HEK293 (cell line): ENCODE measurements at regions not wholly inside any gene's neighbourhood (a gene's known extent, or its start where the extent isn't known, plus 50 kb on each side); places are given as distances from the start of the nearest gene placed in this dataset.

Experiments
- CTCF ChIA-PET: fragments of 350-600 bp; formaldehyde crosslinking; extraction: SDS; loops from one replicate; lab custom pipeline; 2021; ENCODE audit warnings: antibody characterized with exemption; lab: Yijun Ruan, JAX
- POLR2A ChIA-PET: fragments of 300-600 bp; formaldehyde crosslinking; extraction: SDS; loops from one replicate; lab custom pipeline; 2020; ENCODE audit warnings: antibody characterized with exemption, inconsistent platforms; lab: Yijun Ruan, JAX
- H3K27ac ChIP-seq: fragments of 200-500 bp; sonication (Bioruptor generic); 2 replicates; pipeline ENCODE4 v1.5.1; 2014; ENCODE audit warnings: low read depth, low read length, control low read depth, inconsistent platforms; ENCODE audit errors: extremely low read depth
- H3K36me3 ChIP-seq, 2 experiments: fragments of 200-500 bp in 1 of 2; sonication (Bioruptor generic) in 1 of 2; 1 replicate in 1 of 2; 2 replicates in 1 of 2; pipeline ENCODE4 v1.5.1; 2014 to 2017; ENCODE audit warnings: inconsistent platforms in 2 of 2, low read length in 2 of 2; ENCODE audit not compliant: control insufficient read depth in 2 of 2, insufficient read depth in 1 of 2
- H3K4me1 ChIP-seq: fragments of 200-500 bp; sonication (Bioruptor generic); 2 replicates; pipeline ENCODE4 v1.5.1; 2014; ENCODE audit warnings: mild to moderate bottlenecking, low read length, inconsistent platforms; ENCODE audit not compliant: control insufficient read depth, insufficient read depth
- H3K4me3 ChIP-seq: 2 replicates; pipeline ENCODE4 v1.5.1; 2011; ENCODE audit warnings: low read depth, mild to moderate bottlenecking, control low read depth, low read length, moderate library complexity
- H3K9me3 ChIP-seq: fragments of 200-500 bp; sonication (Bioruptor generic); 2 replicates; pipeline ENCODE4 v1.5.1; 2014; ENCODE audit warnings: low read depth, low read length, inconsistent platforms; ENCODE audit not compliant: control insufficient read depth, insufficient read depth
- BCL11A ChIP-seq: fragments of 450-650 bp; formaldehyde crosslinking; IDR thresholded peaks from 2 replicates; pipeline ENCODE4 v1.5.1; 2016; ENCODE audit warnings: low read depth, missing biosample characterization, missing genetic modification characterization
- EGR2 ChIP-seq: fragments of 450-650 bp; formaldehyde crosslinking; IDR thresholded peaks from 2 replicates; pipeline ENCODE4 v1.5.1; 2016; ENCODE audit warnings: low read depth, missing biosample characterization, missing genetic modification characterization
- HOXC10 ChIP-seq: sonication (generic); formaldehyde crosslinking; IDR thresholded peaks from 2 replicates; pipeline ENCODE4 v1.8.1; 2023; ENCODE audit warnings: mild to moderate bottlenecking, missing genetic modification reagents
- KLF17 ChIP-seq: fragments of 450-650 bp; formaldehyde crosslinking; IDR thresholded peaks from 2 replicates; pipeline ENCODE4 v1.5.1; 2016; ENCODE audit warnings: missing biosample characterization, missing genetic modification characterization
- ZBTB20 ChIP-seq: fragments of 450-650 bp; formaldehyde crosslinking; IDR thresholded peaks from 2 replicates; pipeline ENCODE4 v1.5.1; 2016; ENCODE audit warnings: missing biosample characterization, missing genetic modification characterization
- ZNF112 ChIP-seq: fragments of 450-650 bp; formaldehyde crosslinking; IDR thresholded peaks from 2 replicates; pipeline ENCODE4 v1.5.0; 2017; ENCODE audit warnings: missing biosample characterization, missing genetic modification characterization
- ZNF157 ChIP-seq: fragments of 450-650 bp; formaldehyde crosslinking; IDR thresholded peaks from 2 replicates; pipeline ENCODE4 v1.5.1; 2016; ENCODE audit warnings: missing biosample characterization, missing genetic modification characterization
- ZNF26 ChIP-seq: fragments of 450-650 bp; formaldehyde crosslinking; IDR thresholded peaks from 2 replicates; pipeline ENCODE4 v1.5.1; 2016; ENCODE audit warnings: missing biosample characterization, missing genetic modification characterization
- ZNF366 ChIP-seq: fragments of 450-650 bp; formaldehyde crosslinking; conservative IDR thresholded peaks from 2 replicates; pipeline ENCODE4 v1.5.1; 2016; ENCODE audit warnings: missing biosample characterization, missing genetic modification characterization
- ZNF660 ChIP-seq: fragments of 450-650 bp; IDR thresholded peaks from 2 replicates; pipeline ENCODE4 v1.5.1; 2018; ENCODE audit warnings: missing biosample characterization, mild to moderate bottlenecking, missing genetic modification characterization
- ZNF76 ChIP-seq: fragments of 450-650 bp; formaldehyde crosslinking; IDR thresholded peaks from 2 replicates; pipeline ENCODE4; 2016; ENCODE audit warnings: low read depth, missing biosample characterization, missing genetic modification characterization, borderline replicate concordance
- ZNF791 ChIP-seq: fragments of 450-650 bp; formaldehyde crosslinking; IDR thresholded peaks from 2 replicates; pipeline ENCODE4 v1.5.1; 2016; ENCODE audit warnings: missing biosample characterization, missing genetic modification characterization
- ZSCAN18 ChIP-seq: fragments of 450-650 bp; formaldehyde crosslinking; IDR thresholded peaks from 2 replicates; pipeline ENCODE4 v1.5.1; 2016; ENCODE audit warnings: missing biosample characterization, missing genetic modification characterization
- ZSCAN23 ChIP-seq: fragments of 450-650 bp; formaldehyde crosslinking; IDR thresholded peaks from 2 replicates; pipeline ENCODE4 v1.5.1; 2016; ENCODE audit warnings: missing biosample characterization, missing genetic modification characterization
- TF ChIP-seq, protein P1 (sequence below): fragments of 450-650 bp; formaldehyde crosslinking; IDR thresholded peaks from 2 replicates; pipeline ENCODE4 v1.5.1; 2016; ENCODE audit warnings: missing biosample characterization, missing genetic modification characterization, borderline replicate concordance
- TF ChIP-seq, protein P2 (sequence below): fragments of 450-650 bp; formaldehyde crosslinking; IDR thresholded peaks from 2 replicates; pipeline ENCODE4 v1.5.1; 2017; ENCODE audit warnings: missing biosample characterization, missing genetic modification characterization
- TF ChIP-seq, protein P3 (sequence below): fragments of 450-650 bp; formaldehyde crosslinking; IDR thresholded peaks from 2 replicates; pipeline ENCODE4 v1.5.1; 2016; ENCODE audit warnings: missing biosample characterization, missing genetic modification characterization
- TF ChIP-seq, protein P4 (sequence below): fragments of 450-650 bp; formaldehyde crosslinking; IDR thresholded peaks from 2 replicates; pipeline ENCODE4 v1.5.1; 2016; ENCODE audit warnings: missing biosample characterization, missing genetic modification characterization

DNA sequence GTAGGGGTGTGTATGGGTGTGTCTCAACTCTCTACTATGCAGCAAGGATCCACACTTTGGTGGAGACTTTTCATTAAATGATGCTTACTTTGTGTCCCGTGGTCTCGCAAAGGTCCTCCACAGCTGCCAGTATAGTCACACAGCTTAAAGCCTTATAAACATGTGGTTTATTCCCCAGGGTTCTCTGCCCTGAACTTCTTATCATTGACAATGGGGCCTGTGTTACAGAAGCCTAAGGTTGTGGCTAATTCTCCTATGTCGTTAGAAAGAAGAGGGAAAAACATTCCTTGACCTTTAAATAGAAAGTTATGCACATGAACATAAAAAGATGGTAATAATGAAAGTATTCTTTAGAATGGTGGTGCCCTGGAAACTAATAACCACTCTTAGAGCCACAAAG lies 201.4 kb downstream of the INHBA start (continued):
- TF ChIP-seq ZNF112 (tag by site-specific recombination), result no peak
- no peak for TF ChIP-seq EGR2 (tag by site-specific recombination)

DNA sequence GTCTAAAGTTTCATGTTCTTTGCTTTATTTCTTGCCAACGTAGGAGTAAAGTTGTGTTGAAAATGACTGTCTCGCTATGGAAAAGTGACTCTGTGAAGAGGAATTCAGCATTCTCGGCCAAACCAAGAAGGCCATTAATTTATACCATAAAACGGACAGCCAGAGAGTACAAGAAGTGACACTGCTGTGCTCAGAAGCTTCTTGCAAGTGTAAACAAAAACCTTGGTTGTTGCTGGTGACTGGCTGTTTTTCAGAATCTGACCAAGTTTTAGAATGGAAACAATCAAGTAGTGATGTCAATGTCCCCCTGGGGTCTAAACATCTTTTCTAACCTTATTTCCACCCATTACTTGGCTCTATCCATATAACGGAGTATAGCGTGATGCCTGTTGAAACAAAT lies 201.9 kb downstream of the INHBA start:
- ChIA-PET CTCF (no interaction called here), POLR2A (no interaction called here)
- Histone ChIP-seq H3K36me3 (no peaks in the 10 kb centered on the region), H3K27ac (no peak overlapping the region), H3K4me3 (no peak overlapping the region), H3K4me1 (no peaks in the 10 kb centered on the region), H3K9me3 (no peaks in the 10 kb centered on the region)
- TF ChIP-seq ZNF26 (tag by site-specific recombination) (no peak), ZNF76 (tag by site-specific recombination) (no peak), BCL11A (tag by site-specific recombination) (no peak), ZNF366 (tag by site-specific recombination) (no peak), HOXC10 (no peak), ZNF660 (tag by site-specific recombination) (no peak), KLF17 (tag by site-specific recombination) (no peak), ZSCAN18 (tag by site-specific recombination) (no peak), ZNF157 (tag by site-specific recombination) (no peak), ZBTB20 (no peak), ZNF791 (tag by site-specific recombination) (no peak), ZSCAN23 (tag by site-specific recombination) (no peak)
- TF ChIP-seq, protein P1, sequence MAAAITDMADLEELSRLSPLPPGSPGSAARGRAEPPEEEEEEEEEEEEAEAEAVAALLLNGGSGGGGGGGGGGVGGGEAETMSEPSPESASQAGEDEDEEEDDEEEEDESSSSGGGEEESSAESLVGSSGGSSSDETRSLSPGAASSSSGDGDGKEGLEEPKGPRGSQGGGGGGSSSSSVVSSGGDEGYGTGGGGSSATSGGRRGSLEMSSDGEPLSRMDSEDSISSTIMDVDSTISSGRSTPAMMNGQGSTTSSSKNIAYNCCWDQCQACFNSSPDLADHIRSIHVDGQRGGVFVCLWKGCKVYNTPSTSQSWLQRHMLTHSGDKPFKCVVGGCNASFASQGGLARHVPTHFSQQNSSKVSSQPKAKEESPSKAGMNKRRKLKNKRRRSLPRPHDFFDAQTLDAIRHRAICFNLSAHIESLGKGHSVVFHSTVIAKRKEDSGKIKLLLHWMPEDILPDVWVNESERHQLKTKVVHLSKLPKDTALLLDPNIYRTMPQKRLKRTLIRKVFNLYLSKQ (tag by site-specific recombination), result no peak
- TF ChIP-seq, protein P2, sequence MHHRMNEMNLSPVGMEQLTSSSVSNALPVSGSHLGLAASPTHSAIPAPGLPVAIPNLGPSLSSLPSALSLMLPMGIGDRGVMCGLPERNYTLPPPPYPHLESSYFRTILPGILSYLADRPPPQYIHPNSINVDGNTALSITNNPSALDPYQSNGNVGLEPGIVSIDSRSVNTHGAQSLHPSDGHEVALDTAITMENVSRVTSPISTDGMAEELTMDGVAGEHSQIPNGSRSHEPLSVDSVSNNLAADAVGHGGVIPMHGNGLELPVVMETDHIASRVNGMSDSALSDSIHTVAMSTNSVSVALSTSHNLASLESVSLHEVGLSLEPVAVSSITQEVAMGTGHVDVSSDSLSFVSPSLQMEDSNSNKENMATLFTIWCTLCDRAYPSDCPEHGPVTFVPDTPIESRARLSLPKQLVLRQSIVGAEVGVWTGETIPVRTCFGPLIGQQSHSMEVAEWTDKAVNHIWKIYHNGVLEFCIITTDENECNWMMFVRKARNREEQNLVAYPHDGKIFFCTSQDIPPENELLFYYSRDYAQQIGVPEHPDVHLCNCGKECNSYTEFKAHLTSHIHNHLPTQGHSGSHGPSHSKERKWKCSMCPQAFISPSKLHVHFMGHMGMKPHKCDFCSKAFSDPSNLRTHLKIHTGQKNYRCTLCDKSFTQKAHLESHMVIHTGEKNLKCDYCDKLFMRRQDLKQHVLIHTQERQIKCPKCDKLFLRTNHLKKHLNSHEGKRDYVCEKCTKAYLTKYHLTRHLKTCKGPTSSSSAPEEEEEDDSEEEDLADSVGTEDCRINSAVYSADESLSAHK (tag by site-specific recombination), result no peak
- TF ChIP-seq, protein P3, sequence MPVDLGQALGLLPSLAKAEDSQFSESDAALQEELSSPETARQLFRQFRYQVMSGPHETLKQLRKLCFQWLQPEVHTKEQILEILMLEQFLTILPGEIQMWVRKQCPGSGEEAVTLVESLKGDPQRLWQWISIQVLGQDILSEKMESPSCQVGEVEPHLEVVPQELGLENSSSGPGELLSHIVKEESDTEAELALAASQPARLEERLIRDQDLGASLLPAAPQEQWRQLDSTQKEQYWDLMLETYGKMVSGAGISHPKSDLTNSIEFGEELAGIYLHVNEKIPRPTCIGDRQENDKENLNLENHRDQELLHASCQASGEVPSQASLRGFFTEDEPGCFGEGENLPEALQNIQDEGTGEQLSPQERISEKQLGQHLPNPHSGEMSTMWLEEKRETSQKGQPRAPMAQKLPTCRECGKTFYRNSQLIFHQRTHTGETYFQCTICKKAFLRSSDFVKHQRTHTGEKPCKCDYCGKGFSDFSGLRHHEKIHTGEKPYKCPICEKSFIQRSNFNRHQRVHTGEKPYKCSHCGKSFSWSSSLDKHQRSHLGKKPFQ (tag by site-specific recombination), result no peak
- TF ChIP-seq, protein P4, sequence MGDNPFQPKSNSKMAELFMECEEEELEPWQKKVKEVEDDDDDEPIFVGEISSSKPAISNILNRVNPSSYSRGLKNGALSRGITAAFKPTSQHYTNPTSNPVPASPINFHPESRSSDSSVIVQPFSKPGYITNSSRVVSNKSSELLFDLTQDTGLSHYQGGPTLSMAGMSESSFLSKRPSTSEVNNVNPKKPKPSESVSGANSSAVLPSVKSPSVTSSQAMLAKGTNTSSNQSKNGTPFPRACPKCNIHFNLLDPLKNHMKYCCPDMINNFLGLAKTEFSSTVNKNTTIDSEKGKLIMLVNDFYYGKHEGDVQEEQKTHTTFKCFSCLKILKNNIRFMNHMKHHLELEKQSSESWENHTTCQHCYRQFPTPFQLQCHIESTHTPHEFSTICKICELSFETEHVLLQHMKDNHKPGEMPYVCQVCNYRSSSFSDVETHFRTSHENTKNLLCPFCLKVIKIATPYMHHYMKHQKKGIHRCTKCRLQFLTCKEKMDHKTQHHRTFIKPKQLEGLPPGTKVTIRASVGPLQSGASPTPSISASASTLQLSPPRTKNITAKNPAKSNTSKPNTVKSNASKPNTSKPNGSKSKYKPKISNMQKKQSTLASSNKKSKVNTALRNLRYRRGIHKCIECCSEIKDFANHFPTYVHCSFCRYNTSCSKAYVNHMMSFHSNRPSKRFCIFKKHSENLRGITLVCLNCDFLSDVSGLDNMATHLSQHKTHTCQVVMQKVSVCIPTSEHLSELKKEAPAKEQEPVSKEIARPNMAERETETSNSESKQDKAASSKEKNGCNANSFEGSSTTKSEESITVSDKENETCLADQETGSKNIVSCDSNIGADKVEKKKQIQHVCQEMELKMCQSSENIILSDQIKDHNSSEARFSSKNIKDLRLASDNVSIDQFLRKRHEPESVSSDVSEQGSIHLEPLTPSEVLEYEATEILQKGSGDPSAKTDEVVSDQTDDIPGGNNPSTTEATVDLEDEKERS (tag by site-specific recombination), result no peak
